HG03558 (cell line): ENCODE measurements at regions not wholly inside any gene's neighbourhood (a gene's known extent, or its start where the extent isn't known, plus 50 kb on each side); places are given as distances from the start of the nearest gene placed in this dataset.
"Not testable (repeated sequence)": the region's sequence is repeated elsewhere in the genome, so short reads cannot be mapped to it uniquely, and the experiment has no call there.

Experiments used
- ATAC-seq: cut with Tn5 transposase; IDR thresholded peaks from one replicate; pipeline ENCODE4 v1.9.1; 2021; ENCODE audit warnings: moderate number of reproducible peaks; ENCODE audit not compliant: unreplicated experiment; ENCODE audit errors: extremely low read depth

- ATAC-seq, result no peak
Observed at GRCh38 chr10:31172925-31173324, 141.3 kb upstream of the ZNF438 start.

GRCh38 chr10:31173752-31174151, 142.1 kb upstream of the ZNF438 start:
- no peak for ATAC-seq

DNA sequence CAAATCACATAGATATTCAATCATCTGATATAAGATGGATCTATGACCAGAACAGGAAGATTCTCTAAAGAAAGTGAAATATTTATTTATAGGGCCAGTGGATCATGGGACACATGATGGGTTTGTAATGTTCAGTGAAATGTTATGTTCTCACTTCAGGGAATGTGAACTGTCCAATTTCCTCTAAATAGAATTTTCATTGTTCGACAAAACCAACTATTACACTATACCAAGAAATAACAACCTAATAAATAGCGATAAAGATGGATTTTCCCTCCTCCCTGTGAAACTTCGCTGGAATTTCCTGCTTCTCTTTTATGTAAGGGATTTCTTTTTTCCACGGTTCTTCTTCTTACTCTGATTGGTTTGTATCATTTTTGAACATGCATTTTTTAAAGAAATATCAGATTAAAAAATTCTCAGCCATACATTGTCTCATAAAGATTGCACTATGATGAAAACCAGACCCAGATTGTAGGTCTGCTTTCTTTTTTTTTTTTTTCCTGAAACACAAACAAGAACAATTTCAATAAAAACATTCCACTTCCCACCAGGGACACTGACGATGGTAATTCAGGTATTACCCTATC, 139.8 kb upstream of the ZEB1 start:
- ATAC-seq, result no peak

GRCh38 chr10:31186225-31187000, 132.6 kb upstream of the ZEB1 start:
- ATAC-seq, result no peak

DNA sequence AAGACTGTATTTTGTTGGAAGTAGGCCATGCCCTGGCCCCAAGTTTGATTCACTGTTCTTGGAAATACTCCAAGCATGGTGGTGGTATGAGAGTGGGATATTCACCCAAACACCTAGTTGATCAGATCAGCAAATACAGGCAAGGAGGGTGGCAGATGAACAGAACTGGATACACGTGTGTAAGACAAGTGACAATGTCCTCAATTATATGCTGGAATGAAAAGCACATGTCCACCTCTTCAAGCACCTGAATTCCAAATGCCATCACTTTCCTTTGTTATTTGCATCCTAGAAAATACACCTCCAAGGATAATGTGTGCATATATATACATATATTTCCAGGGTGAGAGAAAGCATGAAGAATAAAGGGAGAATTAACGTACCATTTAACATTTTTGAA, 131.8 kb upstream of the ZEB1 start:
- no peak for ATAC-seq

GRCh38 chr10:31187607-31188210, 131.3 kb upstream of the ZEB1 start:
- no peak for ATAC-seq

DNA sequence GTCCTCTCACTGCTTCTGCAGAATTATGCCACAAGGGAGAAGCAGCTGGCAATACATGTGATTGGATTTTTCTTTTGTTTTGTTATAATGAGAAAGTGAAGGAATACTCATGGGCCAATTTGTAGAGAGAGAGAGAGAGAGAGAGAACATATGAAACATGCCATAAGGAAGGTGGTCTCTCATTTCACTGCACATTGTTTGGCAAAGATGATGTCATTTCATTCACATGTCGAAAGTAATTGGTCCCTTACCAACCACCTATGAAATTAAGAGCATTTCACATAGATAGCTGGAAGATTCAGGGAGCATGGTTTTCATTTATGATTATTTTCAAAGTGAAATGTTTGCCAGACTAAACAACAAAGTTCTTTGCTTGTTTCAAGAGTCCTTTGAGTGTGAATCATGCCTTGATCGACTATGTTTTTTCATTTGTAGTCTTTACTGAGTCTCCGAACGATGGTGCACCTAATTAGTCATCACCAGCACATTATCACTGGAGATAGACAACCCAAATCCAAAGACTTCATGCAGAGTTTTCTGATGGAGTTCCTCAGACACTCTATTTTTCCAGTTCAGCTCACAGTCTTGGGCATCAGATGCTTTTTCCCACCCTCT, 130.1 kb upstream of the ZEB1 start:
- no peak for ATAC-seq

DNA sequence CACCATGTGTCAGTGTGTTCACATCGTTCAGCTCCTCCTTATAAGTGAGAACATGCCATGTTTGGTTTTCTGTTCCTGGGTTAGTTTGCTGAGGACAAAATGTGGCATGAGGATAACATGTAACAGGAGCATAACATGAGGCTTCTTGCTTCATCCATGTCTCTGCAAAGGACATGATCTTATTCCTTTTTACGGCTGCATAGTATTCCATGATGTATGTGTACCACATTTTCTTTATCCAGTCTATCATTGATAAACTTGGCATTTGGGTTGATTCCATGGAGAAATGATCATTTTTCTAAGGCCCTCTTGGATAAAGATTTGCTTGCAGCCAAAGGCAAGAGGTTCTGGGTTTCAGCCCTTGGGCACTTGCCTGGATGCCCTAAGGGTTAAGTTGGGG, 128.5 kb upstream of the ZEB1 start:
- ATAC-seq, result no peak

GRCh38 chr10:31192475-31192874, 126.5 kb upstream of the ZEB1 start:
- ATAC-seq, result no peak

- no peak for ATAC-seq
Observed at GRCh38 chr10:31194986-31195385, 124.0 kb upstream of the ZEB1 start.

- no peak for ATAC-seq
Observed at GRCh38 chr10:31197886-31198285, 121.1 kb upstream of the ZEB1 start.

DNA sequence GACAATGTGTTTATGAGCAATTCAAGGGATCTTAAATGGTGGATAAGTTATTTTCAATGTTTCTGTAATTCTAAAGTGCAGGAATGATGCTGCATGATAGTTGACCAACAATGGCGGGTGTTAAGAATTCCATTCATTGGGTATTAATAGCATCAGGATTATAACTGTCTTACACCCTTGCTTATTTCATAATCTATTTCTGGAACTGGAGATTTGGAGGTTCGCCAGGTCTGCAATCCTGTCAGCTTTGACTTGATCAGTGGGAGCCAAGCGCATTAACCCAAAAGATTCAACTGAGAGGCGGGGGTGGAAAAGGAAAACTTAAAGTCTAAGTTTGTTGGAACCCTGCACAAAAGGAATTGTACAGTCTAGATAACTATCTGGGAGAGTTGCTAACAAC, 114.9 kb upstream of the ZEB1 start:
- no peak for ATAC-seq

- ATAC-seq, result no peak
Observed at GRCh38 chr10:31207636-31208035, 111.4 kb upstream of the ZEB1 start.

GRCh38 chr10:31209478-31209877, 109.5 kb upstream of the ZEB1 start:
- no peak for ATAC-seq

GRCh38 chr10:31210190-31210589, 108.8 kb upstream of the ZEB1 start:
- ATAC-seq, result no peak

GRCh38 chr10:31213959-31214358, 105.1 kb upstream of the ZEB1 start:
- ATAC-seq, result no peak

- no peak for ATAC-seq
Observed at GRCh38 chr10:31215052-31215451, 104.0 kb upstream of the ZEB1 start.

DNA sequence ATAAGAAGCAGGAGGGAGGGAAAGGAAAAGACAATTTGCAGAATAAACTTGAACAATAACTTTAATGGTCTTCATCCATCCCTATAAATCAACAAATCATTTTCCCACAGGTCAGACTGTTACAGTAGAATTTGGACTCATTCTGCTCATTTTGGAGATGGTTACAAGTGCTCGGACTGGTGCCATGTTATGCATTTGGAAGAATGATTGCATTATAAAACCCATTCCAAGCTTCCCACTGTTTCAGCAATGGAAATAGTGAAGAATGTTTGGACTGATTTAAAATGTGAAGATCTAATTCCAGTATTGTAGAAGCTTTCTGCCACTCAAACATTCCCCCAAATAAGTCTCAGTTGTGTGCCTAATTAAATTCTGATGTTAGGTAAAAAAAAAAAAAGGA, 99.7 kb upstream of the ZEB1 start:
- no peak for ATAC-seq

- not testable (repeated sequence) for ATAC-seq
Observed at GRCh38 chr10:31228780-31229179, 90.2 kb upstream of the ZEB1 start.

DNA sequence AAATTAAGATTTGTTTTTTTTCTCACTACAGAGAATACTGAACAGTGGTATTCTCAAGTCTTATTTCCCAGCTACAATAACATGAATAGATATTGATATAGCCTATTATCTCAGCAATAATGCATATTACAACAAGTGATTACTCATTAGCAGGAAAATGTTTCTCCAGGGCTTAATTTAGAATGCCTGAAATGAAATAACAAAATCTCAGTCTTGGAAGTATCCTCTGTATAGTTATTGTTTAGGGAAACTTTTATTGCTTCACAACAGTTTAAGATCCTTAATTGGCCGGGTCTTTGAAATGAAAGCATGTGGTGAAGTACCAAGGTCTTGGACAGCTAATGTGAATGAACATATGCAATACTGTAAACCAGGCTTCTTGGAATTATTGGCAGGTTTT, 79.1 kb upstream of the ZEB1 start:
- ATAC-seq, result no peak

DNA sequence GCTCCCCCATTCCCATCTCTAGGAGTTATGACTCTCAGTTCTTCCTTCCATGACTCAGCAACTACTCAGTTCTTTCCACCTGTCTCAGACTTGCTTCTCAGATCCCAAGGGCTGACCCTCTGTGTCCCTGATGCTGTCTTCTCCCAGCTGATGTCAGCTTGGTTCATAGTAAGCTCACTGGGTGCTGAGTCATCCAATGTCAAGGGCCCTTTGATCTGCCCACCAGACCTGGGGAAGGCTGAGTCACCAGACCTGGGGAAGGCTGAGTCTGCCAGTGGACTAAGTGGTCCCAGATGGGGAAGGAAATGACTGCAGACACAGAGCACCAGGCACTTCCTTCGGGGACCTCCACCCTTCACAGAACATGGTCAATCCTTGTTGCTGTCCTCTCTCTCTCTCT, 76.1 kb upstream of the ZEB1 start:
- no peak for ATAC-seq
